ENCODE measurements at regions not wholly inside any gene's neighbourhood (a gene's known extent, or its start where the extent isn't known, plus 50 kb on each side); places are given as distances from the start of the nearest gene placed in this dataset.

DNA sequence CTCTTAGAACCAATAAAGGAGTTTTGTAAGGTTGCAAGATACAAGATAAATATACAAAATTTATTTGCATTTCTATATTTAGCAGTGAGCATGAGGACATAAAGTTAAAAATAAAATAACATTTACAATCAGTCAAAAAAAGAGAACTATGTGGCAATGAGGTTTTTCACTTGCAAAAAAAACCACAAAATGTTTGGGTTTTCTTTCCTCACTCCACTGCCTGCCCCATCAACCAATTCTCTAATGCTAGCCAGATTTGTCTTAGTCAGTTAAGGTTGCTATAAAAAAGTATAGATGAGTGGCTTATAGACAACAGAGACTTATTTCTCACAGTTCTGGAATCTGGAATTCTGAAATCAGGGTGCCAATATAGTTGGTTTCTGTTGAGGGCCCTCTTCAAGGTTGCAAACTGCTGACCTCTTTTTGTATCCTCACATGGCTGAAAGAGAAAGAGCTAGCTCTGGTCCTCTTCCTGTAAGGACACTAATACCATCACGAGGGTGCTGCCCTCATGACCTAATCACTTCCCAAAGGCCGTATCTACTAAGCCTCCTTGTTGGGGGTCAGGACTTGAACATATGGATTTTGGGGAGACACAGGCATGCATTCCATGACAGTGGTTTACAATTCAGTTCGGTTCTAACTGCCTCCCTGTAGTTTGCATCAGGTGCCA, 566.2 kb downstream of the GALR1 start:
- H3K4me3 ChIP-seq (ENCODE audit: low read depth, low read length), result no peak overlapping the region

GRCh38 chr18:77818328-77818727, 568.7 kb downstream of the GALR1 start:
- H3K27me3 ChIP-seq (ENCODE audit: control insufficient read depth, insufficient read depth, low read length), result no peaks in the 10 kb centered on the region
- POLR2A ChIA-PET, result no interaction called here
- CTCF ChIA-PET, result no interaction called here

More for the DNA sequence above, 566.2 kb downstream of the GALR1 start:
- no peaks in the 10 kb centered on the region for H3K27me3 ChIP-seq (ENCODE audit: control insufficient read depth, insufficient read depth, low read length)
- H3K36me3 ChIP-seq (ENCODE audit: control insufficient read depth, insufficient read depth, low read length), result no peaks in the 10 kb centered on the region
- CTCF ChIA-PET, result no interaction called here
- DNase-seq (ENCODE audit: low read depth), result no peak
- no peak for TF ChIP-seq CTCF (IDR thresholded peaks at IDR 0.05; ENCODE audit: insufficient read depth, low read depth, low read length)
- POLR2A ChIA-PET, result no interaction called here

GRCh38 chr18:77820472-77820871, 570.8 kb downstream of the GALR1 start:
- Histone ChIP-seq H3K4me3 (ENCODE audit: low read depth, low read length) (no peak overlapping the region), H3K36me3 (ENCODE audit: control insufficient read depth, insufficient read depth, low read length) (no peaks in the 10 kb centered on the region), H3K27me3 (ENCODE audit: control insufficient read depth, insufficient read depth, low read length) (no peaks in the 10 kb centered on the region)
- ChIA-PET CTCF (no interaction called here), POLR2A (no interaction called here)
- TF ChIP-seq CTCF (IDR thresholded peaks at IDR 0.05; ENCODE audit: insufficient read depth, low read depth, low read length), result no peak
- DNase-seq (ENCODE audit: low read depth), result no peak

More at GRCh38 chr18:77818328-77818727, 568.7 kb downstream of the GALR1 start:
- DNase-seq (ENCODE audit: low read depth), result no peak
- Histone ChIP-seq H3K36me3 (ENCODE audit: control insufficient read depth, insufficient read depth, low read length) (no peaks in the 10 kb centered on the region), H3K4me3 (ENCODE audit: low read depth, low read length) (no peak overlapping the region)
- TF ChIP-seq CTCF (IDR thresholded peaks at IDR 0.05; ENCODE audit: insufficient read depth, low read depth, low read length), result no peak

DNA sequence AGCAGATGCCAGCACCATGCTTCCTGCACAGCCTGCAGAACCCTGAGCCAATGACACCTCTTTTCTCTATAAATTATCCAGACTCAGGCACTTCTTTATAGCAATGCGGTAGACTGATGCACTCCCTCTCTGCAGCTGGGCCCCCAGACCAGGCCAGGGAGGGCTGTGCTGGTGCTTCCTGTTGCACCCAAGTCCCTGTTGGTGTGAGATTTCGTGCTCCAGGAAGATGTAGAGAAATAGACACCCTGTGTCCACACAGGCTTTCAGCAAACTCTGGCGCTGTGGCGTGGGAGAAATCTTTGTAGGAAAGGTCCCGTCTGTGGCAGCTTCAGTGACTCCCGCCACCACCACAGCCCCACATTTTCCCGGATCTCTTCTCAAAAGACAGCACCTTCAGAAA, 572.2 kb downstream of the GALR1 start:
- TF ChIP-seq CTCF (IDR thresholded peaks at IDR 0.05; ENCODE audit: insufficient read depth, low read depth, low read length), result no peak
- no peaks in the 10 kb centered on the region for H3K36me3 ChIP-seq (ENCODE audit: control insufficient read depth, insufficient read depth, low read length)
- DNase-seq (ENCODE audit: low read depth), result no peak
- no peaks in the 10 kb centered on the region for H3K27me3 ChIP-seq (ENCODE audit: control insufficient read depth, insufficient read depth, low read length)
- no peak overlapping the region for H3K4me3 ChIP-seq (ENCODE audit: low read depth, low read length)
- POLR2A ChIA-PET, result no interaction called here
- CTCF ChIA-PET, result no interaction called here

GRCh38 chr18:77822632-77823031, 573.0 kb downstream of the GALR1 start:
- no peak for DNase-seq (ENCODE audit: low read depth)
- CTCF ChIA-PET, result no interaction called here
- no peak overlapping the region for H3K4me3 ChIP-seq (ENCODE audit: low read depth, low read length)
- no peaks in the 10 kb centered on the region for H3K27me3 ChIP-seq (ENCODE audit: control insufficient read depth, insufficient read depth, low read length)
- TF ChIP-seq CTCF (IDR thresholded peaks at IDR 0.05; ENCODE audit: insufficient read depth, low read depth, low read length), result no peak
- H3K36me3 ChIP-seq (ENCODE audit: control insufficient read depth, insufficient read depth, low read length), result no peaks in the 10 kb centered on the region
- POLR2A ChIA-PET, result no interaction called here
